Kidney tubule cell (primary cell): ENCODE measurements at regions not wholly inside any gene's neighbourhood (a gene's known extent, or its start where the extent isn't known, plus 50 kb on each side); places are given as distances from the start of the nearest gene placed in this dataset.

Experiments
- DNase-seq: peaks from one replicate; pipeline ENCODE4 v3.0.0-alpha.2; 2018; ENCODE audit warnings: low spot score

DNA sequence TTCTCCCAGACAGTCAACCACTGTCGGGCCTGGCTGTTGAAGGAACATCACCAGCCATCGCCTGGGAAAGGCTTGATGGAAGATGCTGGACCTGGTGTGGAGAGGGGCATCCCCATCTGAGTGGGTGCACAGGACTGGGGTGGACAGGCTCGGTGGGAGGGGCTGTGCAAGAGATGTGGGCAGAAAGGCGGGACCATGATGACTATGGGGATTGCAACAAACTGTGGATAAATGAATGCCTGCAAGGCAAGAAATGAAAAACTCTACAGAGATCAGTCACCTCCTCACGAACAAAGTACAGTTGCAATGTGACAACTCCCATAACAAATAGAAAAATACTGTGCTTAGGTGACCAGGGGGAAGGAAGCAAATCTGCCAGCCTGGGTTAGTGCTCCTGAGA is 171.9 kb upstream of the GPR12 start:
- no peak for DNase-seq

- peak; percentile 70 for DNase-seq
Measured at GRCh38 chr13:26929971-26930730, 169.6 kb upstream of the GPR12 start.

DNA sequence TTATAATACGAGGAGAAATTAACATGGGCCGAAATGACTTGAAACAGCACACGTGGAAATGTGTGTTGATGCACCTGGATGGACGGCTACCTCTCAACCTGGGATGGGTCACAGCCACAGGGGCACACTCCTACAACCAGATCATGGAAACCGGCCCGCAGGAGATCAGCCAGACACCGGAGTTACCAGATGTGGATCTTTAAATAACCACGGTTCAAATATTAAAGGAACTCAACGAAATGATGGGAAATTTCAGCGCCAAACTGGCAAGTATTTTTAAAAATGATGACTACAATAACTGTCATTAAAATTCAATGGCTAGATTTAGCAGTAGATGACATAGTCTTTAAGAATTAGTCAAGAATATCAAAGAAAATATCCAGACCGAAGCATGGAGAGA is 166.9 kb upstream of the GPR12 start:
- DNase-seq: no peak

GRCh38 chr13:26926371-26926770 is 165.8 kb upstream of the GPR12 start:
- DNase-seq: no peak

DNA sequence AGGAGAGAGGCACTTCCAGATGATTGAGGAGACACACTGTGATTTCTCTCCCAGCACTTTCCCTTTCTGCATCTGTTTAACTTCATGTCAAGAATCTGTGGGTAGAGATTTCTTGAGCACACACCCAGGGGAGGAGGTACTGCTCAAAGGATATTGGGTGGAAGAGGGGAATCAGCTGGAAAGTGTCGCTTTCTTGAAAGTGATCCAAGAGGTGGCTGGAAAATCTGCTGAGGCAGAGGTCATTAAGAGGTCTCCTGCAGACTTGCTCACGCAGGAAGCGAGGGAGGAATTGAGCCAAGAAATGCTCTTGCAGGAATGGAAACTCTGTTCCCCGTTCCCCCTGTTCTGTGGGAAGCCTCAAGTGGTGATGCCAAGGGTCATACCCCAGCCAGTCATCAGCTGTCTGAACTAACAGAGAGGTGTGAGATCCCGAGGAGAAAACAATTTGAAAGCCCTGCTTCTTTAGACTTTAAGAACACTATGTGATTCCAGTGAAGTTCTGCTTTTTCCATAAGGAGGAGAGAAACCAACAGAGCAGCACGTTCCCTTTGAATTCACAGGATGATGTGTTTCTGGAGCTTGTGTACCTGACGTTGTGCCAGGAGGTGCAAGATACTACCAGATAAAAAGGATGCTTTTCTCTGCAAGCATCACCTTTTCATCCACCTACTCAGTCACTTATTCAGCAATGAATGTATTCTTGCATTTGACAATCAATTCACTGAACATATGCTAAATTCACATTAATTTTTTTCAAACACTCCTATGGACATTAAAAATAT is 163.4 kb upstream of the GPR12 start:
- DNase-seq: peak; percentile 35

DNA sequence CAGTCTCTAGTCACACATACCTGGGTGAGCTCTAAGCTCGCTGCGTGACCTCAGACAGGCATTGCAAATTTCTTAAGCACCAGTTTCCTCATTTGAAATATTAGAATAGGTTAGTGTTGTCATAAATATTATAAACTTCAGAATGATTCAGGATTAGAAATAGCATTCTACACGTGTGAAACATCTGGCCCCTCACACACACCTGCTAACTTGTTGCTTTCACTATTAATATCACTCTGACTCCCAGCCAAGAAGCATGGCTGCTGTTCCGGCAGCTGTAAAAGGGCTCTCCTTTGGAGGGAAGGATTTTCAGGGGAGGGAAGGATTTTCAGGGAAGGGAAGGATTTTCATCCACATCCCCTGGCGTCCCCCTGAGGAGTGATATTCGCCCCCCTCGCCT is 161.3 kb upstream of the GPR12 start:
- no peak for DNase-seq

- DNase-seq: no peak
Measured at GRCh38 chr13:26920614-26921355, 160.2 kb upstream of the GPR12 start.

- DNase-seq: no peak
Measured at GRCh38 chr13:26919732-26920131, 159.1 kb upstream of the GPR12 start.

DNA sequence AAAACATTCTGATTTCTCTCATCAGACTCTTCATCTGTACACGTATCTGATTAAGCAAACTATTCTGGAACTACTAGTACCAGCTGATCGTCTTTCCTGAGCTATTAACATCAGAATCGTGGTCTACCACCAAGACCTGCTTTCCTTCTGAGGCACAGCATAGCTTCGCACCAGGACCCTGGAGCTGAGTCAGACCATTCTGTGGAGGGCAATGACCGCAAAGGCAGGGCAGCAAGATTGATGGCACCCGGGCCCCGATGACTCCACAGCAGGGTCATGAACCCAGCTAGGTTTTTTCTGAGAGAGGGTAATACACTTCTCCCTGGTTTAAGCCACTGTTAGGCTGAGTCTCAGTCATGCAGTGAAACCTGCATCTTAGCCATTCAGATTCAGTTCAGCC is 158.7 kb upstream of the GPR12 start:
- peak; percentile 53 for DNase-seq

DNA sequence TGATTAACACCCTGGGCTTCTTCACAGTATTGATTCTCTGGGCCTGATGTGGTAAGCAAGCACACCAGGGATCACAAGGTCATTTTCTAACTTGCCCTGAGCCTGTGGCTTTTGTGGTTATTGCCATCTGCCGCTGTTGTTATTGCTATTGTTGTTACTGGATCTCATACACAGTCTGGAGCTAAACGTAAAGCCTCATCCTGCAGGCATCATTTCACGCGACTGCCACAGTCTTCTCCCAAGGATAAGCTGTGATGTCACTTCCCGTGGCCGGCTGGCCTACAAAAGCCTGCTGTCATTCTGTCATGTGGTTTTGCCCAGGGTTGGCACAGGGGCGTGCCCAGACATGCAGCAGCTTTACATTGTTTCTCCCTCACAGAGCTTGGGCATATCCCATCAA is 154.0 kb upstream of the GPR12 start:
- DNase-seq: peak; percentile 30

DNA sequence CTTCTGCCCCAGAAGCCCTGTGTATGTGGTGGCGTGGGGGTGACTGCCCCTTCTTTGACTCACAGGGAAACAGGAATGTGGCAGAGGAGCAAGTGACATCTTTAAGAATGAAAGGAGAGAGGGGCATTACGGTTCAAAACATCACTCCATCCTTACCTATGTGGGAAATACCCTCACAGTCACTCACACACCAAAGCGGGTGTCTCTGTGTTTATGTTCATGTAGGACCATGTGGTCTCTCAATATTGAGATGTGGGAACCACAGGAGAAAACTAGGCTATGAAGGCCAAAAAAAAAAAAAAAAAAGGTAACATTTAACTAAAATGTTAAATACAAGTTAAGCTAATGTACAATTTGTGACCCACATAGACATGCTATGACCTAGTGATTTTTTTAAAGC is 153.6 kb upstream of the GPR12 start:
- DNase-seq: no peak

DNA sequence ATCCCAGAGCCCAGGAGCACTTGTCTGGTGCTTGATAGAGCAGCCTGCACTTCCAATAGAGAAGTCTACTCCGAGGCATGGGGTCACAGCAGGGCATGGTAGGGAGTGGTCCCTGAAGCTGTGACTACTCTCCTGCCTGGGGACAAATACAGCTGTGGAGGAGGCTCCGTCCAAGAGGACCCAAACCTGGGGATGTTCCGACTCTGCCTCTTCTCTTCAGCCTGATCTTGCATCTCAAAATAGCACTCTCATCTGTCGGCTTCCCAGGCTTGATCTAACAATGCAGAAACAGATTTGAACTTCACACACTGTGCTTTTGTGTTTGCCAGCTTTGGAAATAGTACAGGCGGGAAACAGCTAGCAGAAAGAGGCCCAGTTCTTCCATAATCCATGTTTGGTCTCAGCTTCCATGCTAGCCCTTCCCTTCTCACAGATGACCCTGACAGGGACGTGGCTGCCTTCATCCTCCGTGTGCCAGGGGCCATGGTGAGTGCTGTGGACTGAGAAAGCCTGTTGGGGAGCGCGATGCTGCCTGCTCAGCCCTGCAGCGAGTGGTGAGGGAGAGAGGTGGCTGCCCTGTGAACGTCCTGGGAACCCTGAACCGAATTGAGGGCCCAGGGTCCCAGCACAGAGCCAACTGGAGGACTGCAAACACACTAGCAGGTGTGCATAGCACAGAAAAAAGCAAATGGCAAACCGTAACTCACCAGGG is 150.3 kb upstream of the GPR12 start:
- no peak for DNase-seq

GRCh38 chr13:26909477-26909876 is 148.9 kb upstream of the GPR12 start:
- DNase-seq: no peak

- DNase-seq: no peak
Measured at GRCh38 chr13:26908126-26908525, 147.5 kb upstream of the GPR12 start.

- no peak for DNase-seq
Measured at GRCh38 chr13:26899202-26899601, 138.6 kb upstream of the GPR12 start.

GRCh38 chr13:26897706-26898550 is 137.3 kb upstream of the GPR12 start:
- no peak for DNase-seq

DNA sequence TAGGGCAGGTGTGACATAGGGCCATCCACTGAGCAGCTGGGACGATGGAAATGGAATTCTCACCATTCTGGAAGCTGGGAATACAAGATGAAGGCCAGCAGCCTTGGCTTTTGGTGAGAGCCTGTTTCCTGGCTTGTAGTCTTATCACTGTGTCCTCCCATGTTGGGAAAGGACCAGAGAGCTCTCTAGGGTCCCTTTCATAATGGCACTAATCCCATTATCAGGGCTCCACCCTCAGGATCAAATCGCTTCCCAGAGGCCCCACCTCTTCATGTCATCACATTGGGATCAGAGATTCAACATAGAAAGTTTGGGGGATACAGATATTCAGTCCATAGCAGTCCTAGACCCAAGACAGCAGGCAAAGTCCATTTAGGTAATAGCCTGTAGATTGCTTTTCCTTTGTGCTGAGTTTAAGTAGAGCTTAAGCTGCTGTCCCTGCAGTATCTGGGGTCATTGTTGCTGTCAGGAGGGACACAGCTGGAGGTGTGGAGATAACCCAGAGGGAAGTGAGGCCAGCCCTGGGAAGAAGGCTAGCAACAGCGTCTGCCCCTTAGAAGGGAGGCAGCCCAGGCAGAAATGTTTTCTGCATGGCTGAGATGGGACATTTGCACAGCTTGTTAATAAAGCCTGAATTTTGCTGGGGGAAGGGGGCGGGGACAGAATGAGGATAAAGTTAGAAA is 136.5 kb upstream of the GPR12 start:
- DNase-seq: no peak

- DNase-seq: no peak
Measured at GRCh38 chr13:26895808-26896466, 135.4 kb upstream of the GPR12 start.

DNA sequence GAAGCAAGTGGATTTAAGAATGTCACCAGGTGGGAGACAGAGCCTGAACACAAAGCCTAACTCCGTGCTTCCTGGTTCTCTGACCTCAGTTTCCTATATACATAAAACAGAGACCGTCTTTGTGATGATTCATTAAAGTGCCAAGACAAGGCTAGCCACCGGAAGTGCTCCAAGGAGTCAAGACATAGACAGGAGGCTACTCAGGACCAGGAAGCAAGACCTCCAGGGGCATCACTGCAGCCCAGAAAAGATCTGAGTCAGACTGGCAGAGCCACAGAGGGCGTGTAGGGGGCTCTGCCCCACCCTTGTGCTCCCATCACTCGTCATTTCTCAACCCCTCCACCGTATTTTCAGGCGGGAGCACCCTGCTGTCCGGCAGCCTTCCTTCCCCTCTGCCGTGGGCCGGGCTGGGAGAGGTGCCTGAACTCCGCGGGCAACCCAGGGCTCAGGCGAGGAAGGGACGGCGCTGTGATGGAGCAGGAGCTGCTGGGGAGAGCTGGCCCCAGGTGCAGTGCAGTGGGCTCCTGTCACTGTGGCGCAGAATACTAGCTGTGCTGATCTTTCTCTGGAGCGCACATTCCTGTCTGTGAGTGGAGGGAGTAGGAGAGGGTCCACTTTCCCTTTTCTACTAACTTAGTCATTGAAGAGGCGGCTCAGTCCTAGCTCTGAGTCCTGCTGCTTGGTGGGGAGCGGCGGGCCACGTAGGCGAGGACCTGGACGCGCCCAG is 134.7 kb upstream of the GPR12 start:
- DNase-seq: peak; percentile 49
